Fibroblast of lung (primary cell): ENCODE measurements at regions not wholly inside any gene's neighbourhood (a gene's known extent, or its start where the extent isn't known, plus 50 kb on each side); places are given as distances from the start of the nearest gene placed in this dataset.
A peak's percentile ranks its signal among the peaks of the same experiment; 100 is the strongest.

ENCODE experiments used
- DNase-seq, 2 donors: peaks; one replicate each; pipeline versions ENCODE4 v3.0.0 to v3.0.0-alpha.2; 2010; ENCODE audit warnings: low read depth in 2 of 2
- H2AFZ ChIP-seq: 2 replicates; pipeline ENCODE4 v1.5.1; 2012; ENCODE audit warnings: low read length, control low read depth, inconsistent platforms
- H3K27ac ChIP-seq: 2 replicates; pipeline ENCODE4 v1.5.1; 2011; ENCODE audit warnings: low read length, control low read depth; ENCODE audit not compliant: insufficient read depth
- H3K27me3 ChIP-seq: 2 replicates; pipeline ENCODE4 v1.5.1; 2011; ENCODE audit warnings: mild to moderate bottlenecking, low read length; ENCODE audit not compliant: control insufficient read depth, insufficient read depth
- H3K36me3 ChIP-seq: 2 replicates; pipeline ENCODE4 v1.5.1; 2011; ENCODE audit warnings: low read length; ENCODE audit not compliant: control insufficient read depth, insufficient read depth
- H3K4me1 ChIP-seq: 2 replicates; pipeline ENCODE4 v1.5.1; 2011; ENCODE audit warnings: low read length; ENCODE audit not compliant: control insufficient read depth, insufficient read depth; ENCODE audit errors: extremely low read depth
- H3K4me2 ChIP-seq: 2 replicates; pipeline ENCODE4 v1.5.1; 2011; ENCODE audit warnings: low read length, control low read depth; ENCODE audit not compliant: insufficient read depth; ENCODE audit errors: extremely low read depth
- H3K4me3 ChIP-seq, 4 experiments: fragments of 200-600 bp in 1 of 4; sonication (generic) in 1 of 4; replicated peaks in 1 of 4; 2 replicates each; pipeline ENCODE4 v1.5.1; 2011 to 2016; ENCODE audit warnings: low read length in 4 of 4, low read depth in 3 of 4, mild to moderate bottlenecking in 3 of 4, control low read depth in 2 of 4, inconsistent platforms in 1 of 4, mixed read lengths in 1 of 4; ENCODE audit not compliant: insufficient read depth in 1 of 4; ENCODE audit errors: control extremely low read depth in 1 of 4
- H3K79me2 ChIP-seq: 2 replicates; pipeline ENCODE4 v1.5.1; 2012; ENCODE audit warnings: mild to moderate bottlenecking, low read length, inconsistent platforms; ENCODE audit not compliant: control insufficient read depth, insufficient read depth
- H3K9ac ChIP-seq: 2 replicates; pipeline ENCODE4 v1.5.1; 2011; ENCODE audit warnings: mild to moderate bottlenecking, low read length, control low read depth; ENCODE audit not compliant: insufficient read depth
- H3K9me3 ChIP-seq: 2 replicates; pipeline ENCODE4 v1.5.1; 2012; ENCODE audit warnings: low read depth, low read length; ENCODE audit not compliant: control insufficient read depth, insufficient read depth
- H4K20me1 ChIP-seq: 2 replicates; pipeline ENCODE4 v1.5.1; 2011; ENCODE audit warnings: low read length; ENCODE audit not compliant: control insufficient read depth, insufficient read depth; ENCODE audit errors: extremely low read depth
- CTCF ChIP-seq, 2 donors: IDR thresholded peaks in 1 of 2; conservative IDR thresholded peaks in 1 of 2; 1 replicate in 1 of 2; 2 replicates in 1 of 2; pipeline ENCODE4 v1.5.1; 2011 to 2012; ENCODE audit warnings: low read length in 2 of 2, control low read depth in 1 of 2, inconsistent platforms in 1 of 2, low read depth in 1 of 2, mild to moderate bottlenecking in 1 of 2
- EZH2 ChIP-seq: IDR thresholded peaks from 2 replicates; pipeline ENCODE4 v1.5.1; 2012; ENCODE audit warnings: low read length, control low read depth, mild to moderate bottlenecking; ENCODE audit errors: missing control alignments

- no peaks in the 10 kb centered on the region for H3K36me3 ChIP-seq
- peaks cover 21% of the 10 kb centered on the region for H3K27me3 ChIP-seq
Observed at GRCh38 chr6:28768187-28768913, 155.4 kb downstream of the TRIM27 start.

GRCh38 chr6:28769626-28770402 is 154.0 kb downstream of the TRIM27 start:
- no peak overlapping the region for H3K4me3 ChIP-seq
- H3K27ac ChIP-seq = no peak overlapping the region
- no peaks in the 10 kb centered on the region for H4K20me1 ChIP-seq
- no peaks in the 10 kb centered on the region for H3K4me1 ChIP-seq
- H2AFZ ChIP-seq = no peak overlapping the region
- H3K27me3 ChIP-seq = peaks cover 34% of the 10 kb centered on the region
- TF ChIP-seq CTCF (conservative IDR thresholded peaks at IDR 0.05 in 1 of 2, IDR thresholded peaks at IDR 0.05 in 1 of 2; ENCODE audit: low read depth in 1 of 2, low read length in 2 of 2) = no peak
- TF ChIP-seq EZH2 = no peak
- no peaks in the 10 kb centered on the region for H3K79me2 ChIP-seq
- H3K9ac ChIP-seq = no peak overlapping the region
- DNase-seq = peak; percentile 14 to 51
- no peaks in the 10 kb centered on the region for H3K36me3 ChIP-seq
- H3K4me2 ChIP-seq = no peak overlapping the region
- H3K9me3 ChIP-seq = no peaks in the 10 kb centered on the region

More at GRCh38 chr6:28768187-28768913, 155.4 kb downstream of the TRIM27 start:
- Histone ChIP-seq H3K9ac (no peak overlapping the region), H3K4me1 (no peaks in the 10 kb centered on the region), H3K4me3 (no peak overlapping the region), H2AFZ (no peak overlapping the region), H3K4me2 (no peak overlapping the region), H3K79me2 (no peaks in the 10 kb centered on the region), H3K27ac (no peak overlapping the region), H4K20me1 (no peaks in the 10 kb centered on the region), H3K9me3 (no peaks in the 10 kb centered on the region)
- DNase-seq = no peak
- TF ChIP-seq EZH2 (no peak), CTCF (conservative IDR thresholded peaks at IDR 0.05 in 1 of 2, IDR thresholded peaks at IDR 0.05 in 1 of 2; ENCODE audit: low read depth in 1 of 2, low read length in 2 of 2) (no peak)

- H3K4me2 ChIP-seq = no peak overlapping the region
- H3K9me3 ChIP-seq = no peaks in the 10 kb centered on the region
- no peak overlapping the region for H2AFZ ChIP-seq
- H3K27me3 ChIP-seq = peaks cover 35% of the 10 kb centered on the region
- no peak overlapping the region for H3K9ac ChIP-seq
- H3K27ac ChIP-seq = no peak overlapping the region
- H4K20me1 ChIP-seq = no peaks in the 10 kb centered on the region
- no peaks in the 10 kb centered on the region for H3K79me2 ChIP-seq
- H3K4me1 ChIP-seq = no peaks in the 10 kb centered on the region
- no peak for DNase-seq
- TF ChIP-seq CTCF (conservative IDR thresholded peaks at IDR 0.05 in 1 of 2, IDR thresholded peaks at IDR 0.05 in 1 of 2; ENCODE audit: low read depth in 1 of 2, low read length in 2 of 2) (no peak), EZH2 (no peak)
- H3K4me3 ChIP-seq = no peak overlapping the region
- H3K36me3 ChIP-seq = no peaks in the 10 kb centered on the region
Observed at GRCh38 chr6:28770732-28771131, 153.1 kb downstream of the TRIM27 start.
